Esophagus muscularis mucosa (tissue), 4 donors: ENCODE measurements at regions not wholly inside any gene's neighbourhood (a gene's known extent, or its start where the extent isn't known, plus 50 kb on each side); places are given as distances from the start of the nearest gene placed in this dataset.

Source experiments
- EP300 ChIP-seq: sonication (generic); formaldehyde crosslinking; IDR thresholded peaks from one replicate; pipeline ENCODE4 v1.6.1; 2017; ENCODE audit warnings: antibody characterized with exemption
- POLR2A ChIP-seq: fragments of 450-650 bp; IDR thresholded peaks from one replicate; pipeline ENCODE4 v1.6.1; 2017; ENCODE audit warnings: antibody characterized with exemption, moderate library complexity, mild to moderate bottlenecking, low read depth
- TF ChIP-seq, protein P1 (sequence below), 3 experiments: fragments of 200-600 bp in 2 of 3; fragments of 450-650 bp in 1 of 3; sonication (generic) in 2 of 3; IDR thresholded peaks; one replicate each; pipeline ENCODE4 v1.5.1; 2017 to 2019; ENCODE audit warnings: antibody characterized with exemption in 3 of 3, mild to moderate bottlenecking in 2 of 3, moderate library complexity in 1 of 3

DNA sequence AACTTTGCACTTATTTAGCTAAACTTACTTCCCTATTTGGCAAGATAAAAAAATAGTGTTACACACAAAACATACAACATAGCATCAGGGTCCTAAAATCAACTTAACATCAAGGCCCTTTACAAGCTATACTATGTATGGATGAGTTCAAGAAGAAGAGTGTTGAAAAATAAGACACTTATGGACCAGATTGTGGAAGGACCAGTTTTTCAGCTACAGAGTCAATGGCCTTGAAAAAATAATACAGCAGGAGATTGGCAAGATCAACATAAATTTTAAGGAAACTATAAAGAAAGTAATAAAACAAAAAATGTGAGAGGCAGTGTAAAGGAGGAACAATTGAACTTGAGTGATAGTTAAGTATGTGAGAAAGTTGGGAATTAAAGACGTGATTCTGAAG, 66.3 kb upstream of the BBX start:
- TF ChIP-seq EP300 (no peak), POLR2A (no peak)
- TF ChIP-seq, protein P1, sequence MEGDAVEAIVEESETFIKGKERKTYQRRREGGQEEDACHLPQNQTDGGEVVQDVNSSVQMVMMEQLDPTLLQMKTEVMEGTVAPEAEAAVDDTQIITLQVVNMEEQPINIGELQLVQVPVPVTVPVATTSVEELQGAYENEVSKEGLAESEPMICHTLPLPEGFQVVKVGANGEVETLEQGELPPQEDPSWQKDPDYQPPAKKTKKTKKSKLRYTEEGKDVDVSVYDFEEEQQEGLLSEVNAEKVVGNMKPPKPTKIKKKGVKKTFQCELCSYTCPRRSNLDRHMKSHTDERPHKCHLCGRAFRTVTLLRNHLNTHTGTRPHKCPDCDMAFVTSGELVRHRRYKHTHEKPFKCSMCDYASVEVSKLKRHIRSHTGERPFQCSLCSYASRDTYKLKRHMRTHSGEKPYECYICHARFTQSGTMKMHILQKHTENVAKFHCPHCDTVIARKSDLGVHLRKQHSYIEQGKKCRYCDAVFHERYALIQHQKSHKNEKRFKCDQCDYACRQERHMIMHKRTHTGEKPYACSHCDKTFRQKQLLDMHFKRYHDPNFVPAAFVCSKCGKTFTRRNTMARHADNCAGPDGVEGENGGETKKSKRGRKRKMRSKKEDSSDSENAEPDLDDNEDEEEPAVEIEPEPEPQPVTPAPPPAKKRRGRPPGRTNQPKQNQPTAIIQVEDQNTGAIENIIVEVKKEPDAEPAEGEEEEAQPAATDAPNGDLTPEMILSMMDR (IDR thresholded peaks at IDR 0.05): no peak
